ENCODE measurements at regions not wholly inside any gene's neighbourhood (a gene's known extent, or its start where the extent isn't known, plus 50 kb on each side); places are given as distances from the start of the nearest gene placed in this dataset.

GRCh38 chr4:101418466-101418865 lies 71.1 kb upstream of the PPP3CA start:
- intact Hi-C loops (cut with micrococcal nuclease; ENCODE audit: unreplicated experiment) (no loop called here), in situ Hi-C loops (cut with HindIII; ENCODE audit: low pct_unique_long_range_greater_than_20kb, low sequenced_read_pairs) (no loop called here)
- no TSS peak for BruUV-seq (replicated peaks)
- ATAC-seq (no peak), DNase-seq (ENCODE audit: low read depth, low spot score) (no peak)
- CTCF ChIA-PET: no interaction called here
- POLR2A ChIA-PET: no interaction called here
- Histone ChIP-seq H3K9me3 (ENCODE audit: control insufficient read depth, insufficient read depth, low read depth, low read length) (no peaks in the 10 kb centered on the region), H3K4me1 (ENCODE audit: control insufficient read depth, insufficient read depth, low read length) (no peaks in the 10 kb centered on the region), H3K36me3 (ENCODE audit: control insufficient read depth, insufficient read depth, low read length) (no peaks in the 10 kb centered on the region), H3K4me3 (ENCODE audit: low read depth in 2 of 2, low read length in 2 of 2) (no peak overlapping the region), H3K27me3 (ENCODE audit: control insufficient read depth, insufficient read depth, low read length) (no peaks in the 10 kb centered on the region), H3K27ac (ENCODE audit: low read length) (no peak overlapping the region)
- TF ChIP-seq CTCF (IDR thresholded peaks at IDR 0.05) (no peak), SIN3A (IDR thresholded peaks at IDR 0.05; ENCODE audit: borderline replicate concordance, insufficient read depth, low read depth, low read length) (no peak), TCF7L2 (IDR thresholded peaks at IDR 0.05; ENCODE audit: low read depth, low read length) (no peak), POLR2AphosphoS5 (IDR thresholded peaks at IDR 0.05; ENCODE audit: low read depth, low read length) (no peak)
- TF ChIP-seq, protein P1, sequence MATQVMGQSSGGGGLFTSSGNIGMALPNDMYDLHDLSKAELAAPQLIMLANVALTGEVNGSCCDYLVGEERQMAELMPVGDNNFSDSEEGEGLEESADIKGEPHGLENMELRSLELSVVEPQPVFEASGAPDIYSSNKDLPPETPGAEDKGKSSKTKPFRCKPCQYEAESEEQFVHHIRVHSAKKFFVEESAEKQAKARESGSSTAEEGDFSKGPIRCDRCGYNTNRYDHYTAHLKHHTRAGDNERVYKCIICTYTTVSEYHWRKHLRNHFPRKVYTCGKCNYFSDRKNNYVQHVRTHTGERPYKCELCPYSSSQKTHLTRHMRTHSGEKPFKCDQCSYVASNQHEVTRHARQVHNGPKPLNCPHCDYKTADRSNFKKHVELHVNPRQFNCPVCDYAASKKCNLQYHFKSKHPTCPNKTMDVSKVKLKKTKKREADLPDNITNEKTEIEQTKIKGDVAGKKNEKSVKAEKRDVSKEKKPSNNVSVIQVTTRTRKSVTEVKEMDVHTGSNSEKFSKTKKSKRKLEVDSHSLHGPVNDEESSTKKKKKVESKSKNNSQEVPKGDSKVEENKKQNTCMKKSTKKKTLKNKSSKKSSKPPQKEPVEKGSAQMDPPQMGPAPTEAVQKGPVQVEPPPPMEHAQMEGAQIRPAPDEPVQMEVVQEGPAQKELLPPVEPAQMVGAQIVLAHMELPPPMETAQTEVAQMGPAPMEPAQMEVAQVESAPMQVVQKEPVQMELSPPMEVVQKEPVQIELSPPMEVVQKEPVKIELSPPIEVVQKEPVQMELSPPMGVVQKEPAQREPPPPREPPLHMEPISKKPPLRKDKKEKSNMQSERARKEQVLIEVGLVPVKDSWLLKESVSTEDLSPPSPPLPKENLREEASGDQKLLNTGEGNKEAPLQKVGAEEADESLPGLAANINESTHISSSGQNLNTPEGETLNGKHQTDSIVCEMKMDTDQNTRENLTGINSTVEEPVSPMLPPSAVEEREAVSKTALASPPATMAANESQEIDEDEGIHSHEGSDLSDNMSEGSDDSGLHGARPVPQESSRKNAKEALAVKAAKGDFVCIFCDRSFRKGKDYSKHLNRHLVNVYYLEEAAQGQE (IDR thresholded peaks at IDR 0.05; ENCODE audit: insufficient read depth in 1 of 2, low read depth in 2 of 2, low read length in 1 of 2): no peak

DNA sequence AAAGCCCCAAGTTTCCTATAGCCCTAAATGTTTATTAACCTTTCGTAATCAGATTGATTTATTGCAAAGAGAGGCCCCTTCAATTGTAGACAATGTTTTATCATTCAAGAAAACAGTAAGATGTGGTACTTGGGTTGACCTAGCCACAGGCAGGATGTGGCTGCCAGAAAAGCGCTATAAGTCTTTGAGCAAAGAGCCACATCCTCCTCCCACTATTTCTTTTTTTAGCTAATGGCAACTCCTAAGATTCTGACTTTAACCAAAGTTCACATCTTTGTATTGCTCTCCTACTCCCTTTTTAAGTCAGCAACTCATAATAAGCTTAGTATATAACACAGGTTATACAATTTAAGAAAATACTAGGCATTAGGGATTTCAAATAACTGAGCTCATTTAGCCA lies 70.7 kb upstream of the PPP3CA start:
- no TSS peak for BruUV-seq (replicated peaks)
- DNase-seq (ENCODE audit: low read depth, low spot score) (no peak), ATAC-seq (no peak)
- POLR2A ChIA-PET: no interaction called here
- no peak overlapping the region for H3K4me3 ChIP-seq (ENCODE audit: low read depth in 2 of 2, low read length in 2 of 2)
- no peaks in the 10 kb centered on the region for H3K27me3 ChIP-seq (ENCODE audit: control insufficient read depth, insufficient read depth, low read length)
- no peak overlapping the region for H3K27ac ChIP-seq (ENCODE audit: low read length)
- intact Hi-C loops (cut with micrococcal nuclease; ENCODE audit: unreplicated experiment): no loop called here
- TF ChIP-seq TCF7L2 (IDR thresholded peaks at IDR 0.05; ENCODE audit: low read depth, low read length) (no peak), POLR2AphosphoS5 (IDR thresholded peaks at IDR 0.05; ENCODE audit: low read depth, low read length) (no peak), SIN3A (IDR thresholded peaks at IDR 0.05; ENCODE audit: borderline replicate concordance, insufficient read depth, low read depth, low read length) (no peak), CTCF (IDR thresholded peaks at IDR 0.05) (no peak)
- TF ChIP-seq, protein P1 (IDR thresholded peaks at IDR 0.05; ENCODE audit: insufficient read depth in 1 of 2, low read depth in 2 of 2, low read length in 1 of 2): no peak
- no peaks in the 10 kb centered on the region for H3K36me3 ChIP-seq (ENCODE audit: control insufficient read depth, insufficient read depth, low read length)
- H3K4me1 ChIP-seq (ENCODE audit: control insufficient read depth, insufficient read depth, low read length): no peaks in the 10 kb centered on the region
- in situ Hi-C loops (cut with HindIII; ENCODE audit: low pct_unique_long_range_greater_than_20kb, low sequenced_read_pairs): no loop called here
- H3K9me3 ChIP-seq (ENCODE audit: control insufficient read depth, insufficient read depth, low read depth, low read length): no peaks in the 10 kb centered on the region
- CTCF ChIA-PET: no interaction called here
